ENCODE measurements at regions not wholly inside any gene's neighbourhood (a gene's known extent, or its start where the extent isn't known, plus 50 kb on each side); places are given as distances from the start of the nearest gene placed in this dataset.

DNA sequence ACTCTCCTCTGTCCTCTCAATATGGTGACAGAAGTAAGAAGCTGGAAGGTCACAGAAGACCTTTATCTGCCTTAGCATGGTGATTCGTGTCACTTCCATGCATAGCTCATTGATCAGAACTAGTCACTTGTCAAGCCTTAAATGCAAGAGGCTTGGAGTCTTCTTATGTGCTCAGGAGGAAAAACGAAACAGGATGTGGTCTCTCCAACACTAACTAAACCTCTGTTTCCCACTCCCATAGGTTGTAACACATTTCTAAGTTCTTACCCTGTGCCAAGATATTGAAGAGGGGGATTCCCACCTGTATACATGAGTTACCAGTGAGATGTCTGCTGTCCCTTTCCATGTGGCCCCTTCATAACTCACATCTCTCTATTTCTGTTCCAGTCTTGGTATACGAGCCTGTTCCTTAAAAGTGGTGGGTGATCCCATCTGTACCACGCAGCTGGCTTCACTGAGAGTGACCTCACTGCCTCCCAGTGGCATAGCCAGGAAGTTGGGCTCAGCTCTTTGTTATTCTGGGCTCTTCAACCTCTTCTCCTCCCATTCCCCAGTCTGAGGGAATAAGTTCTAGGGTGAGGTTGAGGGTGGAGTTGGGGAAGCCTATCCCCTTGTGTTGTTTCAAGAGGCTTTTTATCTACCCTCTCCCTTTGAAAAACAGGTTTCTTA is 203.2 kb upstream of the PPP2R3A start:
- TF ChIP-seq NFIC (IDR thresholded peaks at IDR 0.05) (no peak), EP300 (IDR thresholded peaks at IDR 0.05; ENCODE audit: borderline replicate concordance) (no peak), USF1 (IDR thresholded peaks at IDR 0.05) (no peak), TCF12 (IDR thresholded peaks at IDR 0.05; ENCODE audit: low read depth) (no peak), TAF1 (IDR thresholded peaks at IDR 0.05; ENCODE audit: low read depth) (no peak), FOXM1 (IDR thresholded peaks at IDR 0.05; ENCODE audit: borderline replicate concordance, low read depth) (no peak), CEBPB (IDR thresholded peaks at IDR 0.05) (no peak), EGR1 (IDR thresholded peaks at IDR 0.05) (no peak), CREB1 (IDR thresholded peaks at IDR 0.05; ENCODE audit: low read depth) (no peak), YY1 (IDR thresholded peaks at IDR 0.05; ENCODE audit: low read depth) (no peak), ZBTB7A (IDR thresholded peaks at IDR 0.05; ENCODE audit: low read depth) (no peak), TEAD4 (IDR thresholded peaks at IDR 0.05) (no peak)

GRCh38 chr3:135766115-135766514 is 199.4 kb upstream of the PPP2R3A start:
- TF ChIP-seq EP300 (IDR thresholded peaks at IDR 0.05; ENCODE audit: borderline replicate concordance) (no peak), FOXM1 (IDR thresholded peaks at IDR 0.05; ENCODE audit: borderline replicate concordance, low read depth) (no peak), TEAD4 (IDR thresholded peaks at IDR 0.05) (no peak), EGR1 (IDR thresholded peaks at IDR 0.05) (no peak), NFIC (IDR thresholded peaks at IDR 0.05) (no peak), REST (IDR thresholded peaks at IDR 0.05; ENCODE audit: low read depth) (no peak), USF1 (IDR thresholded peaks at IDR 0.05) (no peak), ZBTB7A (IDR thresholded peaks at IDR 0.05; ENCODE audit: low read depth) (no peak), CREB1 (IDR thresholded peaks at IDR 0.05; ENCODE audit: low read depth) (no peak), TCF12 (IDR thresholded peaks at IDR 0.05; ENCODE audit: low read depth) (no peak), RAD21 (IDR thresholded peaks at IDR 0.05; ENCODE audit: low read depth) (no peak), TAF1 (IDR thresholded peaks at IDR 0.05; ENCODE audit: low read depth) (no peak)
- TF ChIP-seq, protein P1, sequence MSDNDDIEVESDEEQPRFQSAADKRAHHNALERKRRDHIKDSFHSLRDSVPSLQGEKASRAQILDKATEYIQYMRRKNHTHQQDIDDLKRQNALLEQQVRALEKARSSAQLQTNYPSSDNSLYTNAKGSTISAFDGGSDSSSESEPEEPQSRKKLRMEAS (IDR thresholded peaks at IDR 0.05) = no peak

DNA sequence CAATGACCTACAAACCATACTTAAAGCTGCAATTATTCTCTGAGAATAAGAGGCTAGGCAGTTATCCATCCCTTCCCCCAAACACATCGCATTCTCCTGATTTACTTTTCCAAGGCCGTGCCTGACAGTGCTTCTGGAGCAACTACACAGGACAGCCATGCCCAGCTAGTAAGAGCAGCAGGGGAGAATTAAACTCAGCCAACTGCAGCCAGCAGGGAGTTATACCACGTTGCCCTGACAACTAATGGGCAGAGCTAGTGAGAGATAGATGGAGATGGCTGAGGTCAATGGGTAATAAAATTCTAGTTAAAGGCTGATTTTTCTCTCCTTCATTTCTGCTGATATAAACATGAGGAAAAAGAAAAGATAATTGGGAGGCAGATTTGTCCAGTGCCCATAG is 193.8 kb upstream of the PPP2R3A start:
- TF ChIP-seq USF1 (IDR thresholded peaks at IDR 0.05) (no peak), YY1 (IDR thresholded peaks at IDR 0.05; ENCODE audit: low read depth) (no peak), TCF12 (IDR thresholded peaks at IDR 0.05; ENCODE audit: low read depth) (no peak), TAF1 (IDR thresholded peaks at IDR 0.05; ENCODE audit: low read depth) (no peak), CEBPB (IDR thresholded peaks at IDR 0.05) (no peak), FOXM1 (IDR thresholded peaks at IDR 0.05; ENCODE audit: borderline replicate concordance, low read depth) (no peak), CREB1 (IDR thresholded peaks at IDR 0.05; ENCODE audit: low read depth) (no peak), ZBTB7A (IDR thresholded peaks at IDR 0.05; ENCODE audit: low read depth) (no peak), EP300 (IDR thresholded peaks at IDR 0.05; ENCODE audit: borderline replicate concordance) (no peak)
- TF ChIP-seq, protein P1 (IDR thresholded peaks at IDR 0.05) = no peak

DNA sequence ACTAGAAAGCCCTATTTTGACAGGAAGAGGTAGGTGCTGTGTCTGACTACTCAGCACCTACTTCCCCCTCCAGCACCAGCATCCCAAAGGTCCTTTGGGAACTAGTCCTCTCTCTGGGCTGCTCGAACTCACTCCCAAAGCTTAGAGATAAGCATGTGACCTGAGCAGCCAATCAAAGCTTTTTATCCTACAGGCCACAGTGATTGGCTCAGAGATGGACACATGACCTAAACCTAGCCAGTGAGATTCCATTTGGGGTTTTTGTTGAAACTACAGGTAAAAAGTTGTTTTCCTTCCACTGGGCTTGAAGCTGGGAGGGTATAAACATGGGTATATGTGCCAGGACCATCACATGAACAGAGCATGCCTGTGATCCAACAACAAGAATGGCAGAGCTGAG is 186.5 kb upstream of the PPP2R3A start:
- TF ChIP-seq NFIC (IDR thresholded peaks at IDR 0.05) (no peak), YY1 (IDR thresholded peaks at IDR 0.05; ENCODE audit: low read depth) (no peak), USF1 (IDR thresholded peaks at IDR 0.05) (peak; percentile 29; the same call in 1 of the 2 replicates), CEBPB (IDR thresholded peaks at IDR 0.05) (no peak)

DNA sequence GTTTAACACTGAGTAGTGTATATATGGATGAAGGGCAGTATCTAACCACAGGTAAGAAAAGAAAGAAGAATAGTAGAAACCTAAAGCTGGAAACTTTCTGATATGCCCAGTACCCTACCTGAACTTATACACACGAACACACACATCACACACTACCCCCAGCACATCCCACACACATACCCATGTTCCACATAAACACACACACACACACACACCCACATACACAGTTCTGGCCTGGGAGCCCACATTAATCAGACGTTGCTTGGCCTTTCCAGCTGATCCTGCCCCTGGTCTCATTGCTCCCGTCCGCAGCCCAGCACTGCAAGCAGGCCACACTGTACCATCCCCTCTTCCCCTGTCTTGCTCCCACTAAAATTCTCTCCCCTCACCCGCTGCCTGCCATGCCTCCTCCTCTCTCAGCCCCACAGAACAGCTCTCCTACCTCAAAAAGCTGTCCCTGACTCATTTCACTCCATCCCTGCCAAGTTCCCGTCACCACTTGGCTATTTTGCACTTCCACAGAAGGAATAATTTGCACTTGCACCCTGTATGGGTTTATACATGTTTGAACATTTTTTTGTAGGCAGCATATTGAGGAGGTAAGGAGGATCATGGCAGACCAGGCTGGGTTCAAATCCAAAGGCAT is 185.8 kb upstream of the PPP2R3A start:
- no peak for TF ChIP-seq TAF1 (IDR thresholded peaks at IDR 0.05; ENCODE audit: low read depth)
- no peak for TF ChIP-seq REST (IDR thresholded peaks at IDR 0.05; ENCODE audit: low read depth)
- TF ChIP-seq CEBPB (IDR thresholded peaks at IDR 0.05) = no peak
- TF ChIP-seq TEAD4 (IDR thresholded peaks at IDR 0.05) = no peak

All from Ishikawa (cell line).